CD4-positive, alpha-beta T cell treated with Interleukin-17A for 1 hour (primary cell): ENCODE measurements at regions not wholly inside any gene's neighbourhood (a gene's known extent, or its start where the extent isn't known, plus 50 kb on each side); places are given as distances from the start of the nearest gene placed in this dataset.
A peak's percentile ranks its signal among the peaks of the same experiment; 100 is the strongest.

Experiments used
- DNase-seq: peaks from one replicate; pipeline ENCODE4 v3.0.0-alpha.2; 2020

DNA sequence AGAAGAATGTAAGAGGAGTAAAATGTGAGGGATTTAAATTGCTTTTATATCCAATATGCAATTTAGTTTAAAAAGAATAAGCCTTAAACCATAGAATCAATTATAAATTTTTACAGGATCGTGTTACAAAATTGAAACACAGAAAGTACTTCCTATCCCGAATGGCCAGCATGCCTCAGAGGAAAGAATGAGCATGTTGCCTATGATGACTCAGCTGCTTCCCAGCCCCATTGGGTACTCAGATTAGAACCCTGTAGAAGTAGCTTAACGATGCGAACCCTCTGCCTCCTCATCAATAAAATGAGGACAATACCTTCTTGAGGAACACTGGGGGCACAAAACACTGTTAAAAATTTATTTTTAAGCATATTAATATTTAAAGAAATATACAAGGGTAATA is 113.4 kb upstream of the CDK1 start:
- no peak for DNase-seq

DNA sequence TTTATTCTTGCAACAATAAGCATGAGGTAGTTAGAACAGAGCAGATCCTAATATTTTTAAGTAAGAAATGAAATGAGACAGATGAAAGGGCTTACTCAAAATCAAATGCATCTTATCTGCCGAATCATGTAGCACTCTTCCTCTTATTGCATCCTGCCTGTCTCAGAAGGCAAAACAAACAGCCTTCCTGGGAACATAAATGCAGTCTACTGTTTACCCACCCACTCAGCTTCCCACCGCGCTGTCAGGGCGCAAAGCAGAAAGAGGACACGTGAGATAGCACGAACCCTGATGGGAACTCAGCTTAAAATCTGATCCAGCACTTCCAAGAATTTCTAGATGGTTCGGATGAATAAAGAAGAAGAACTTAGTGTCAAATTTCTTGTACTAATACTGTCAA is 114.4 kb upstream of the CDK1 start:
- no peak for DNase-seq

DNA sequence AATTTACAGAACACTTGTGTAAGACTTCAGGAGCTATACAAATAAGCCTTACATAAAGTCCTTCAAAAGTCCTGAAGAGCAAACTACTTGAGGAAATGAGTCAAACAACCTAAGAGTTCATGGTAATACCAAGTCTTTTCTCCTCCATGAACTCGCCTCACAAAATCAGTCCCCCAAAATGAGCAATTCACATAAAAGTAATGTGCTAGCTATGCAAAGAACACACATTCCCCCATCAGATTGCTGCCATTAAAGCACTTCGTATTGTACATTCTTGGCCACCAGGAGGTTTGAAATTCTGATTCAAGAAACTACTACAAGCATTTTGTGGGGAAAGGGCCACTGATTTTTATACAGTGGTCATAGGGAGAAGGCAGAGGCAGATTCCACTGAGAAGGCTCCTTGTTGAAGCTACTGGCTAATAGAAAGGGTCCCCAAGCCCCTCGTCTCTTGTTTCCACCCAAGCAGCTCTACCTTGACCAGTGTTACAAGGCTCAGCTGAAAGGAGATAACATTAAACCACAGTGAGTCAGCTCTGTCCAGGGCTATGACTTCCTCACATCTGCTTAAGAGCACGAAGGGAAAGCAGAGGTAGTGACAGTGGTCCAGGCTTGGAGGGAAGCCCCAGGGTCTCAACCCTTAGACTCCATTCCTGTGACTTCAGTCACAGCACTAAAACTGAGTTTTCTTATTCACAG is 115.2 kb upstream of the CDK1 start:
- DNase-seq, result no peak

DNA sequence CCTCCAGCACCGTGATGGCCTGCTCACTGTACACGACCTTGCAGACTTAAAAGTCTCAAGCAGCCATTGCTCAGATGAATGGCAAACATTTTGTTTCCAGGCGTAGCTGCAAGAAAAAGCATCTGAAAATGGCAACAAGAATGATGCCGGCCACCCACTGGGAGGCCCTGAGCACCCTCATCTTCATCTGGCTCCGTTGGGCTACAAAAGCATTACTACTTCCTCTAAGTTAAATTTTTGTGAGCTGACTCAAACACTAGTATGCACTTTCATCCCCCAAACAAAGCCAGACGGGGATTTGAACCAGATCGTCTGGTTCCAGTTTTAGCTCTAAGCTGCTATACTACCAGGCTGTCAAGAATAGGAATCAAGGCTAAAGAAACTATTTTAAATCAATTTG is 116.6 kb upstream of the CDK1 start:
- DNase-seq, result no peak

DNA sequence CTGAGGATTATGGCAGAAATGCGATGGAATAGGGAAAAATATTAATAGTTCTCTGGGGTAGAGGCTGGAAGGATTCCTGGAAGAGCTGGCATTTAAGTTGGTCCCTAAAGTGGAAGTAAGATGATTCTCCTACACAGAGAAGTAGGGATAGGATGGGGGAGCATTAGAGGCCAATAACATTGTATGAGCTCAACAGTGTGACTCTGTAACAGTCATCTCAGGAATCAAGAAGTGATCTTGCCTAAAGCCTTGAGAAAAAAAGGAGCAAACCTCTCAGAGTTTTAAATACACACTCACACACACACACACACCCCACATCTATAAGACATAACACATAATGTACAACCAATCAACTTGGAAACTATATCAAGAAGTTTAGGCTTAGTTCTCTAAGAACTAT is 117.7 kb upstream of the CDK1 start:
- no peak for DNase-seq

DNA sequence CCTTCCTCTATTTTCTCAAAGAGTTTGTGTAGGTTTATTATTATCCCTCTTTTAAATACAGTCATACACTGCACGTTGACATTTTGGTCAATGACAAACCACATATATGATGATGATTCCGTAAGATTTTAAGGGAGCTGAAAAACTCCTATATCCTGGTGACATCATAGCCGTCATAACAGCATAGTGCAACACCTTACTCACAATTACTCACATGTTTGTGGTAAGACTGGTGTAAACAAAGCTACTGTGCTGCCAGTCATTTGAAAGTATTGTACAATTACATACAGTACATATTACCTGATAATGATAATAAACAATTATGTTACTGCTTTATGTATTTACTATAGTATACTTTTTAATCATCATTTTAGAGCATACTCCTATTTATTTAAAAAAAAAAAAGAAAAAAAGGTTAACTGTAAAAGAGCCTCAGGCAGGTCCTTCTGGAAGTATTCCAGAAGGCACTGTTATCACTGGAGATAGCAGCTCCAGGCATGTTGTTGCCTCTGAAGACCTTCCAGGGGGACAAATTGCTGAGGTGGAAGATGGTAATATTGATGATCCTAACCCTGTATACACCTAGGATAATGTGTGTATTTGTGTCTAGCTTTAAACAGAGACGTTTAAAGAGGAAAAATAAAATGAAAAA is 123.3 kb upstream of the CDK1 start:
- no peak for DNase-seq

DNA sequence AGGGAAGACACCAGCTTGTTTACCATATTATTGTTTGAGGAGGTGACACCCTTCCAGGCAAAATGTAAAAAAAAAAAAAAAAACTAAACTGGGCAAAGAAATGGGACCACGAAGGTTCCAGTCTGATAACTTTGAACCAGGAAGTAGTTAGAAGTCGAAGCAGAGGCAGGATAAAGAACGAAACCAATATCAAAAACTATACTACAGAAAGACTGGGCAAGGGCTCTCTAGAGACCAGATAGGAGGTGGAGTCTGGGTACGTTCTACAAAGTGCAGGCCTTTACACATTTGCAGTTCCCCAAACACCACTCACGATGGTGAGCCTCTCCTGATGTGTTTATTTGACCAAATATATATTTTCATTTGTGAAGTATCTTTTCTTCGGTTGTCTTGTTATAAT is 125.7 kb upstream of the CDK1 start:
- no peak for DNase-seq

DNA sequence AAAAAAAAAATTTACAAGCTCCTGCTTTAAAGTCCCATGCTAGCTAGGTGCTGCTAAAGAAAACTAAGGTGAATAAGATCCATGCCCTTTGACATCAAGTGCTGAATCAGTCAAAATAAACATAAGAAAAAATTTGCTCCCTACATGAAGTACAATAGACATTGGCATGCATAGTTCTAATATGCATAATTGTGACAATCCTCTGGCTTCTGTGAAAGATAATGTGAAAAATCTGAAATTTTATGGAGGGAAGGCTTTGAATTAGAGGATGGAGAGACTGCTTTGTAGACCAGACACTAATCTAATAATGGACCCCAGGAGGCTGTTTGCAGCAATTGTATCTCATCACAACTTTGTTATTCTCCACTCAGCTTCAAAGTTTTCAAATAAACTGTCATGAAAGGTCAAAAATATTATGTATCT is 127.9 kb upstream of the CDK1 start:
- DNase-seq, result no peak

DNA sequence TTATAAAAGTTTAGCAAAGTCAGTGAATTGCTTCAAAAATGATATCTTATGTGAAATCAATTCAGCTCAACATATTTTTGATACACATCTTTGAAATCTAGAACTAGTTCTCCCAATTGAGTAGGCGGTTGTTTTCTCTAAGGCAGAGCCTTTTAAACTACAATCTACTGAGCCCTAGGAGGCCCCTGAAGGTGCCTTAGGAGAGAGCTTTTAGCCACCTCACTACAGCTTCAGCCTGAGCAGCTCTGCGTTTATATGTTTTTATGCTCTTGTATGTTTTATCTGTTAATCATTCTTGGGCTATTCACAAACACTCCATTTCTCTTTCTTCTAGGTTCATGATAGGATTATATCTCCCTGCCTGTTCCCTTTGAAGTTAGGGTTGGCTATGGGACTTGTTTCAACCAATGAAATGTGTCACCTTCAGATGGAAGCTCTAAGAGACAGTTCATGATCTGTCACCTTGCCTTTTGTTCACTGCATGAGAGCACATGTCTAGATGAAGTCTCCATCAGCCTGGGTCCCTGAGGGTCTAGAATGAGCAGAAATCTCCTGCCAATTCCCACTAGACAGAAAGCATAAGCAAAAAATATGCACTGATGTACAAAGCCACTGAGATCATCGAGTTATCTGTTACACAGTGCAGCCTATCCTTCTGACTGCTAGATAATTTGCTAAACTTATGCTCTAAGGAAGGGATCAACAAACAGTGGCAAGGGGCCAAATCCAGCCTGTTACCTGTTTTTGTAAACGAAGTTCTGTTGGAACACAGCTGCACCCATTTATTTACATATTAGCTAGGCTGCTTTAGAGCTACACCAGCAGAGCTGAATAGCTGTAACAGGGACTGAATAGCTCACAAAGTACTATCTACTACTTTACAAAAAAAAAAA is 128.5 kb upstream of the CDK1 start:
- DNase-seq, result no peak

DNA sequence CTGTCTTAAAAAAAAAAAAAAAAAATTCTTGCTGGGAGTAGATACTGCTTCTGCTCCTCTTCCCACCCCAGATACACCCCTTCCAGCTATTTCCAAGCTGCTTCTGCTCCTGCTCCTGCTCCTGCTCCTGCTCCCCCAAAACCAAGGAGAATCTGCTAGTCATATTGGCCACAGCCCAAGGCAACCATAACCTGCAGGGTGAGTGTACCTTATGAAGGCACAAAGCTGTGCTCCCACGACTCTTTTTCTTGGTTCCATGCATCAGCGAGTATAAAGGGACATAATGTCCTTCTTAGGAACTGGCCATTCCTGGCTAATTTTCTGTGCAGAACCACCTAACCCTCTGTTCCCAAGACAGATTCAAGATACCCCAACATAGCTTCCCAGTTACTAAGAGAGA is 129.5 kb upstream of the CDK1 start:
- no peak for DNase-seq

DNA sequence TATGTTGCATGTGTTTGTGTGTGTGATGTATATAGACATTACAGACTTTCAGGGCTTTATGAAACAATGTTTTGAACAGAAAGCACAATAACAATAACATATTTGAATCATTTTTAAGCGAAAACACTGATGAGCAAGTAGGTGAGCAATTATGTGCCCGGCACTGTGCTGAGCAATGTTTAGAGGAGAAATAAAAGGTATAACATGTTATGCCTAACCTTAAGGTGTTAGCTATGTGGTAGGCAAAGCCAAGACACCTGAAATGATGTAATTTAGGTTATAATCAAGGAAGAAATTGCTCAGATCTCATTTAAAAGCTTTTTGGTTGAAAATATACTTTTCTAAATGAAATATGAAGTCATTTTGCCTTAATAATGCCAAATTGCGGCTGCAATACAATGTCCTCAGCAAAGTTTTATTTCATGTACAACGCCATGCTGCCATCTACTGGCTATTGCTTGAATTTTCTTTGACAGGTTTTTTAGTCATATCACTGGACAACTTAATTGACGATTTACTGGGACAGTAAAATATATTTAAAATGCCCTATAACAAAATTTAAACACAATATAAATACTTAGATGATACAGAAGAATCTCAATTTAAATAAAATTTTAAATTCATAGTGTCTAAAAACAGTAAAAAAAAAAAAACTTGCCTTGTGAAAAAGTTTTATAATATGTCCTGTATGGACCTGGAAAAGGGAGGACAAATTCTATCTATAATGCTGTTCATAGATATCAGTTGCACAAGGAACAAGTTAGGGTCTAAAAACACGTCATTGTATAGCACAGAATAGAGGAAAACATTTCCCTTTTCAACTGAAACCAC is 131.1 kb upstream of the CDK1 start:
- DNase-seq, result peak; percentile 74

DNA sequence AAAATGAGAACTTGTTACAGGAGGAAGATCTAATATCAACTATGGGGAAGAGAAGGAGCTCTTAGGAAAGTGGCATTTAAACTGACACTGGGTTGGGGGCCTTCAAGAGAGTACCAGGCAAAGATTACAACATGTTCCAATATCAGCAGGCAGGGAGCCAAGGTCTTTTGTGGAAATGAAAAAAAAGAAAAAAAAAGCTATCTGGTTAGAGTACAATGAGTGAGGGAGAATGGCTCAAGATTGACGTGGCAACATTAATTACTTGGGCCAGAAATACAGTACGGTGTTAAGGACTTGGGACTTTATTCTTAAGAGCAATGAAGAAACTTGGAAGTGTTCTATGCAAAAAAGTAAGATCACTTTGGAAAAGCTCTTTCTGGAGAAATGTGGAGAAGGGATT is 132.3 kb upstream of the CDK1 start:
- DNase-seq, result no peak

DNA sequence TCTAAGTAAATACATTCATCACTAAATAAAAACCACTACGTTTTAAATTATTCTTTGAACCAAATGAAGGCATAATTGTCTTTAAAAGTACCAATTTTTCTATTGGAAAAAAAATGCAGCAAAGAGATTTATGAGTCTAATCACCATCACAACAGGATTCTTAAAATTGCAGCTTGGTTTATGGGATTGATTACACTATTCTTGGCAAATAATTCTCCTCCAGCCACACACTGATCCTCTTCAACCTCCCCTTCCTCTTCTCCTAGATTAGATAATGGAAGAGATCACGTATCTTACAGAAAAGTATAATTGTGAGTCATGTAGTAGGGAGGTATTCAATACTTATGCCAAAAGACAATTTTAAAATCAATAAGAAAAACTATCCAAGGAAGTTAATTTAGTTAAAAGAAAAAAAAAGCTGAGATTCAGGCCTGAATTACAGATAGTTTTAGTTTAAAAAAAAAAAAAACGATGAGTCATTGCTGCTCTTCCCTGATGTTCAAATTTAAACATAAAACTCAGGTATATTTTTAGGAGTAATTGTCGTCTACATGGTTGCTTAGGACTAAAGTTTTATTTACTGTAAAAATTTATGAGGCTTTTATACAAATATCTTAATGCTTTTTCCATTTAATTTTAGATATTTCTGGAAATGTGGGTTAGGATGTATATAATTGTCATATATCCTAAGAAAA is 133.7 kb upstream of the CDK1 start:
- DNase-seq, result no peak

DNA sequence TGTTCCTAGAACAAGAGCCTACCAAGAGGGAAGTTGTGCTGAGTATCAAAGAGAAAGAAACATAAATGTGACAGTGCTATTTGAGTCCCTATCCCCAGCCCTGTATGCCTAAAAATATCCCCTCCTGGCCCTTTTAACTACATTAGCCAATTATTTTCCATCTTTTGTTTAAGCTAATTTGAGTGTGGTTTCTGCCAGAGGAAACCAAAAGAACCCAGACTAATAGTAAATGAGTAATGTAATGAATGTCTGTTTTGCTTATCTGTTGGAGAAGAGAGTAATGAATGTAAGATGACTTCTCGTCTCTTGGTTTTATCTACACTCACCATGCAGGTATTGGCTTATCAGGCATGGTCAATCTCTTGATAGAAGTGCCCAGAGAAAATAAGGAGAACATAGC is 134.4 kb upstream of the CDK1 start:
- no peak for DNase-seq

DNA sequence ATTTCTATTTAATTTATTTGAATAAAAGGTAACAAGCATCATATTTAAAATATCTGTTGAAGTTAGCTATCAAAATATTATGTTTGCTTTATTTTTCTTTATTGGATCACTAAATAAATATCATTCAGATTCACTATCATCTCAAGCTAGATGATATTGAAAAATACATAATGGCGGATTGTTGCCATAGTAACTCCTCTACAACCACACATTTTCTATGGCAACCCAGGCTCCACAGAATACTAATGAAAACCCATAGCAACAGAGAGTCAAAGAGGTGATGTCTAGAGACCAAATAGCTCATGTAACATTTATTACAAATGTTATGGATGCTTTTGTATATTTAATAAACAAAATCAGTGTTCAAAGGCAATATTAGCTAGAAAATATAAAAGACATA is 148.9 kb upstream of the CDK1 start:
- DNase-seq, result no peak

DNA sequence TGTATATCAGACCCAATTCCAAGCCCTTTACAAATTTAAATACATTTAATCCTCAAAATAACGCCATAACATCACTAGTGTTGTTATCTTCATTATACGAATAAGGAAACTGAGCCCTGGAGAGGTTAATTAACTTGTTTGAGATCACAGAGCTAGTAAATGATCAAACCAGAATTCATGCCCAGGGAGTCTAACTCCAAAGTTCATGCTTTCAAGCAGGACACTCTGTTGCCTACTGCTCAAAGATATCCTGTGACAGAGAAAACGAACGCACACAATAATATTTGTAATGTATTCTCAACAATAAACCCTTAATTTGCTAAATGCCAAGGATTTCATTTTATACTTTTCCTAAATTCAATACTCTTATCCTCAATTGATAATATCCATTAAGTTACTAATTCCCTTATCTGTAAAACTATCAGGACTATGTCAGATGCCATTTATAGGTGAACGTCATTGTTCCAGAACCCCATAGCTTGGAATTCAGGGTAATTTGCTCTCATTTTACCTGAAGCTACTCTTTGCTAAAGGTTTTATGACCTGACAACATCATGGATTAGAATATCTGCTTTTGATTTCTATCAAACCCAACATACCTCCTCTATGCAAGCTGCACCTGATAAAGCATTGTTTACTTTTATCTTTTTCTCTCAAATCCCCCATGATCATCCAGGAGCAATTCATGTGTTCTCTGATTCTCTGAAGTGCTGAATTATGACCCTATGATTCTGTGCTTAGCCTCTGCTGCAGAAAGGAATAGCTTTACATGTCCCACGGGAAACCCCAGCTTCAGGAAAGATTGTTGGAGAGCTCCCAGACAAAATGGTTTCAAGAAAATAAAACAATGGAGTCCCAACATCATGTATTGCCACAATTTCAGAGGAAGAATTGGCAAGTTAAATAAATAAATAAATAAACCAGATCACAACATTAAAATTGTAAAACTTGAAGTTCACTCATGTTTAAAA is 150.2 kb upstream of the CDK1 start:
- DNase-seq, result no peak

DNA sequence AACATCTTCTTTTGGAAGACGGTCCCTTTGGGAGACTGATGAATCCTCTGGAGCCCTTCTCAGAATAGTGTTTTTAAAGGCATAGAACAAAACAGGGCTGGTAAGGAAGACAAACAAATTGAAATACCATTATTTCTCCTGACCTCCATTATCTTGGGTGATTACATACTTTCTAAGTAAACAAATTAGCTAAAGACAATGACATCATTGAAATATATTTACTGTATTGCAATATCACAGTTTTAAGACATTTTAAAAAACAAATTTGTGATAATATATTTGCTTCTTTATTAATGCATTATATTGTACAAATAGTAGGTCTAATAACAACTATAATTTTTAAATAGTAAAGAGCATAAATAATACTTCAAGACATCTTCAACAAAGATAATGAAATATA is 152.2 kb upstream of the CDK1 start:
- DNase-seq, result no peak

DNA sequence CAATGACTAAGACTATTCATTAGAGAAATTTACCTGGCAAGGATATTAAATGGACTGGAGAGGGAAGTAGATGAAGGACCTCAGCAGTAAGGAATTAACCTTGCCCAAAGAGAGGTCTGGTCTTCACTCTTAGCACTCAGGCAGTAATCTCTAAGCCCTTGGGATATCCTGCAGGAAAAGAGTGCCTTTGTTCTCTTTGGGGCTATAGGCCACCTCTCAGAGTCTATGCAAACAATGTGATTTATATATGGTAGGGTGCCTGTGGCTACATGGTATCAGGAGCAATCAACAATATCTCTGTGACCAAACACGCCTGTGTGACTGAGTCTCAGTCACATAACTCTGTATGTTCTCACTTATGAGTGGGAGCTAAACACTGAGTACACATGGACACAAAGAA is 154.7 kb upstream of the CDK1 start:
- DNase-seq, result no peak

DNA sequence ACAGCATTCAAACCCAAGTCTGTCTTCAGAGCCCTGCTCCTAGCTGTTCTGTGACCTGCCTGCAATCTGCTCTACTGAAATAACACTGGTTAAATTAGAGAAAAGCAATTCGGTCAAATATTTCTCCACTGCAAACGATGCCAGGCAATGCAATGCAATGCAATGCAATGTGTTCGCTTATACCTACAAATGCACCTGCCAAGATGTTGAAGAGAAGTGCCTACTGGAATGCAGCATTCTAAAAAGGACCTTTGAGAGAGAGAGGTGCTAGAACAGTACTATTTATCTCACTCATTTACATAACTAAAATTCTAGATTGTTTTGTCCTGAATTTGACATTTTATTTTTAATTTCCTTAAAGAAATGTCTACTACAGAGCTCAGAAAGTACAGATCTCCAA is 157.3 kb upstream of the CDK1 start:
- no peak for DNase-seq

DNA sequence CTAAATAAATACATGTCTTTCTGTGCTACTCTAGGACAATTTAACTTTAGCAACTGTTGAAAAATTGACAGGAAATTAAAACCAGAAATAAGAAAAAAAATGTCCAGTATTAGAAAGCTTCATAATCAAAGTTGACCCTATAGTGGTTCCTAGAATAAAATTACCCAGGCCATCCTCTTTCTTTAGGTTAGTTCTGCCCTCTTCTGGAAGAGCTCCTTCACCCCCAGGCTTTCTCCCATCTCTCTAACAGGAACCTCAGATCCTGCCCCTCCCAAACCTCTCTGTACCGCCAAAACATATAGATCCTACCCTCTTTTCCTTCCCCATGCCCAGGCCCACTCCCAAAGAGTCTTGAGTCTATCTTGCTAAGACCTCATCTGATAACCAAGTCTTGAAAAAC is 159.4 kb upstream of the CDK1 start:
- no peak for DNase-seq

DNA sequence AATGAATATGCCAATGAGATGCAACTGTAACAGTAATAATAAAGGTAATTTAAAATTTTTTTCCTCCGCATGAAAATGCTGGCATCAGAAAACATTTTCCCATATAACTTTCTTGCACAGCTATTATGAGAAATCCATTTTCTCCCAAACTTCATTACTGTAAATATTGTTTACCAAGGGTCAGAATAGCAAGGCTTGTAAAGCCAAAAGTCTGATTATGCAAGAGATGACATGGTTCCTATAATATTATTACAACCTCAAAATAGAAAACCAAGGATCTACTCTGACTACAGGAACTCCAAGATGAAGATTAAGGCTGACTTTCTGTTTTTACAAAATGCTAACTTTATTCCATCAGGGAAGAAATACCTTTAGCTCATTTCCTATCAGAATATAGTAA is 162.7 kb upstream of the CDK1 start:
- no peak for DNase-seq
